Endodermal cell (in vitro differentiated cells): ENCODE measurements at regions not wholly inside any gene's neighbourhood (a gene's known extent, or its start where the extent isn't known, plus 50 kb on each side); places are given as distances from the start of the nearest gene placed in this dataset.

Experiments used
- DNase-seq: peaks from one replicate; pipeline ENCODE4 v3.0.0-alpha.2; 2017
- H3K27ac ChIP-seq: 2 replicates; pipeline ENCODE4 v1.5.1; 2013; ENCODE audit warnings: mild to moderate bottlenecking, low read depth, low read length, moderate library complexity
- H3K27me3 ChIP-seq: 2 replicates; pipeline ENCODE4 v1.6.1; 2013; ENCODE audit warnings: mild to moderate bottlenecking, low read length, moderate library complexity; ENCODE audit not compliant: insufficient read depth, control insufficient read depth, poor library complexity, severe bottlenecking
- H3K36me3 ChIP-seq: 2 replicates; pipeline ENCODE4 v1.7.0; 2013; ENCODE audit warnings: mild to moderate bottlenecking, low read length, moderate library complexity; ENCODE audit not compliant: control insufficient read depth, insufficient read depth
- H3K4me1 ChIP-seq: one replicate; pipeline ENCODE4 v1.7.0; 2013; ENCODE audit warnings: low read length; ENCODE audit not compliant: control insufficient read depth, insufficient read depth
- H3K4me3 ChIP-seq: 2 replicates; pipeline ENCODE4 v1.5.1; 2013; ENCODE audit warnings: mild to moderate bottlenecking, low read length, moderate library complexity
- H3K9ac ChIP-seq: 2 replicates; pipeline ENCODE4 v1.6.1; 2013; ENCODE audit warnings: mild to moderate bottlenecking, low read length, moderate library complexity; ENCODE audit not compliant: poor library complexity, severe bottlenecking; ENCODE audit errors: extremely low read depth
- H3K9me3 ChIP-seq: 2 replicates; pipeline ENCODE4 v1.6.1; 2013; ENCODE audit warnings: mild to moderate bottlenecking, low read length, moderate library complexity; ENCODE audit not compliant: control insufficient read depth
- H3K27ac Mint-ChIP-seq: 2 replicates; pipeline ENCODE4 v1.8.0; 2020; ENCODE audit warnings: mixed read lengths
- H3K27me3 Mint-ChIP-seq: 2 replicates; pipeline ENCODE4 v1.8.0; 2021; ENCODE audit warnings: mild to moderate bottlenecking, mixed read lengths; ENCODE audit not compliant: insufficient read depth
- H3K36me3 Mint-ChIP-seq: 2 replicates; pipeline ENCODE4 v1.8.0; 2020; ENCODE audit warnings: low read depth, mixed read lengths
- H3K4me1 Mint-ChIP-seq: 2 replicates; pipeline ENCODE4 v1.8.0; 2020; ENCODE audit warnings: mixed read lengths
- H3K4me3 Mint-ChIP-seq: 2 replicates; pipeline ENCODE4 v1.8.0; 2020; ENCODE audit warnings: mild to moderate bottlenecking, moderate library complexity, mixed read lengths
- H3K9me3 Mint-ChIP-seq: 2 replicates; pipeline ENCODE4 v1.8.0; 2020; ENCODE audit warnings: mild to moderate bottlenecking, mixed read lengths
- CTCF ChIP-seq: fragments of 200-600 bp; sonication (generic); conservative IDR thresholded peaks from 2 replicates; pipeline ENCODE4 v1.5.0; 2021; ENCODE audit warnings: antibody characterized with exemption, mild to moderate bottlenecking
- WGBS, 2 experiments: methylation state at CpG; one replicate each; pipeline versions ENCODE4 v1.1.5 to v1.1.7; 2013; ENCODE audit warnings: missing lambda C conversion rate in 2 of 2, mixed read lengths in 1 of 2; ENCODE audit not compliant: insufficient coverage in 1 of 2, insufficient read length in 1 of 2; 5-methylcytosine and 5-hydroxymethylcytosine counted together

- Histone ChIP-seq H3K9me3 (no peaks in the 10 kb centered on the region), H3K4me3 (no peak overlapping the region), H3K36me3 (no peaks in the 10 kb centered on the region), H3K27ac (no peak overlapping the region), H3K4me1 (no peaks in the 10 kb centered on the region), H3K9ac (no peak overlapping the region), H3K27me3 (no peaks in the 10 kb centered on the region)
- TF ChIP-seq CTCF: no peak
- H3K4me3 Mint-ChIP-seq: no peak overlapping the region
- no peak for DNase-seq
- no peaks in the 10 kb centered on the region for H3K36me3 Mint-ChIP-seq
- no peaks in the 10 kb centered on the region for H3K27me3 Mint-ChIP-seq
- peaks cover 17% of the 10 kb centered on the region for H3K9me3 Mint-ChIP-seq
- H3K4me1 Mint-ChIP-seq: no peaks in the 10 kb centered on the region
- H3K27ac Mint-ChIP-seq: no peak overlapping the region
- 90% methylated on average over 14 to 23 of the region's 23 CpGs for WGBS, 2 experiments
These were observed 421.4 kb upstream of the SALL3 start for GRCh38 chr18:78558101-78558810.

- no peak for TF ChIP-seq CTCF
- no peak overlapping the region for H3K4me3 Mint-ChIP-seq
- no peak for DNase-seq
- Histone ChIP-seq H3K27ac (no peak overlapping the region), H3K9me3 (no peaks in the 10 kb centered on the region), H3K9ac (no peak overlapping the region), H3K4me1 (no peaks in the 10 kb centered on the region), H3K4me3 (no peak overlapping the region), H3K27me3 (no peaks in the 10 kb centered on the region), H3K36me3 (no peaks in the 10 kb centered on the region)
- no peak overlapping the region for H3K27ac Mint-ChIP-seq
- H3K4me1 Mint-ChIP-seq: no peaks in the 10 kb centered on the region
- peaks cover 17% of the 10 kb centered on the region for H3K9me3 Mint-ChIP-seq
- no peaks in the 10 kb centered on the region for H3K27me3 Mint-ChIP-seq
- 76 to 79% methylated on average over 10 to 19 of the region's 19 CpGs for WGBS, 2 experiments
- H3K36me3 Mint-ChIP-seq: no peaks in the 10 kb centered on the region
These were observed 420.7 kb upstream of the SALL3 start for GRCh38 chr18:78558948-78559347.

GRCh38 chr18:78559584-78559983 lies 420.0 kb upstream of the SALL3 start:
- Histone ChIP-seq H3K4me1 (no peaks in the 10 kb centered on the region), H3K4me3 (no peak overlapping the region), H3K27ac (no peak overlapping the region), H3K27me3 (no peaks in the 10 kb centered on the region), H3K9ac (no peak overlapping the region), H3K9me3 (no peaks in the 10 kb centered on the region), H3K36me3 (no peaks in the 10 kb centered on the region)
- DNase-seq: no peak
- H3K27ac Mint-ChIP-seq: no peak overlapping the region
- WGBS, 2 experiments: 93 to 100% methylated on average over 4 to 9 of the region's 9 CpGs
- no peaks in the 10 kb centered on the region for H3K27me3 Mint-ChIP-seq
- H3K9me3 Mint-ChIP-seq: peaks cover 11% of the 10 kb centered on the region
- no peak for TF ChIP-seq CTCF
- H3K36me3 Mint-ChIP-seq: no peaks in the 10 kb centered on the region
- H3K4me1 Mint-ChIP-seq: no peaks in the 10 kb centered on the region
- no peak overlapping the region for H3K4me3 Mint-ChIP-seq
